ENCODE measurements at regions not wholly inside any gene's neighbourhood (a gene's known extent, or its start where the extent isn't known, plus 50 kb on each side); places are given as distances from the start of the nearest gene placed in this dataset.
"Not testable (repeated sequence)": the region's sequence is repeated elsewhere in the genome, so short reads cannot be mapped to it uniquely, and the experiment has no call there.

DNA sequence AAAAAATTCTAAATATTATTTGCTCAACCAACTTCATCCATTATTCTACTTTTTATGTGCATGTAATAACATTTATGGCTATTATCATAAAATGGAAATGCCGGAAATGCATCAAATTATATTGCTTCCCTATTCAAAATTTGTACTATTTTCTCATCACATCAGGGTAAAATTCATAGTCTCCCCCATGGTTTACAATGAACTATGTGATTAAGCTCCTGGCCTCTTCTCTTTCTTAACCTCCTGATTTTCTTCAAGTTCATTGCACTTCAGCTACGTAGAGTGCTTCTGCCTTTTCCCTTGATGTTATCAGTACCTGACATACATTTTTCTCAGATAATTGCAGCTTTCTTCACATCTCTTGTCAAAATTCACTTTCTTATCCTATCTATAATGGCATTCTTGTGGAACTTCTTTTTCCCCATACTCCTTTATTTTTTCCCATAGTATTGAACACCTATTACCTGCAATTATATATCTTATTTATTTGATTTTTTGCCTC, 699.1 kb upstream of the ADGRB3 start:
- DNase-seq: no peak
- Mint-ChIP-seq H3K27ac (no peak overlapping the region), H3K9me3 (peaks cover 17% of the 10 kb centered on the region), H3K4me3 (no peak overlapping the region), H3K4me1 (ENCODE audit: low read depth) (no peaks in the 10 kb centered on the region), H3K27me3 (ENCODE audit: insufficient read depth) (no peaks in the 10 kb centered on the region), H3K36me3 (ENCODE audit: low read depth) (no peaks in the 10 kb centered on the region)
- TF ChIP-seq CTCF (IDR thresholded peaks at IDR 0.05): no peak

GRCh38 chr6:67933278-67933677, 701.8 kb upstream of the ADGRB3 start:
- no peaks in the 10 kb centered on the region; the same call in 1 of the 2 replicates for H3K4me1 Mint-ChIP-seq (ENCODE audit: low read depth)
- peaks cover 10% of the 10 kb centered on the region for H3K9me3 Mint-ChIP-seq
- no peaks in the 10 kb centered on the region; the same call in 1 of the 2 replicates for H3K36me3 Mint-ChIP-seq (ENCODE audit: low read depth)
- H3K27ac Mint-ChIP-seq: no peak overlapping the region
- no peak overlapping the region for H3K4me3 Mint-ChIP-seq
- no peak for TF ChIP-seq CTCF (IDR thresholded peaks at IDR 0.05)
- no peak for DNase-seq
- no peaks in the 10 kb centered on the region for H3K27me3 Mint-ChIP-seq (ENCODE audit: insufficient read depth)

DNA sequence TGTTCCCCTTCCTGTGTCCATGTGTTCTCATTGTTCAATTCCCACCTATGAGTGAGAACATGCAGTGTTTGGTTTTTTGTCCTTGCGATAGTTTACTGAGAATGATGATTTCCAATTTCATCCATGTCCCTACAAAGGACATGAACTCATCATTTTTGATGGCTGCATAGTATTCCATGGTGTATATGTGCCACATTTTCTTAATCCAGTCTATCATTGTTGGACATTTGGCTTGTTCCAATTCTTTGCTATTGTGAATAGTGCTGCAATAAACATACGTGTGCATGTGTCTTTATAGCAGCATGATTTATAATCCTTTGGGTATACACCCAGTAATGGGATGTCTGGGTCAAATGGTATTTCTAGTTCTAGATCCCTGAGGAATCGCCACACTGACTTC, 712.5 kb upstream of the ADGRB3 start:
- H3K27ac Mint-ChIP-seq; H3K4me3 Mint-ChIP-seq; H3K9me3 Mint-ChIP-seq; DNase-seq; H3K36me3 Mint-ChIP-seq (ENCODE audit: low read depth); H3K4me1 Mint-ChIP-seq (ENCODE audit: low read depth); H3K27me3 Mint-ChIP-seq (ENCODE audit: insufficient read depth): not testable (repeated sequence)

DNA sequence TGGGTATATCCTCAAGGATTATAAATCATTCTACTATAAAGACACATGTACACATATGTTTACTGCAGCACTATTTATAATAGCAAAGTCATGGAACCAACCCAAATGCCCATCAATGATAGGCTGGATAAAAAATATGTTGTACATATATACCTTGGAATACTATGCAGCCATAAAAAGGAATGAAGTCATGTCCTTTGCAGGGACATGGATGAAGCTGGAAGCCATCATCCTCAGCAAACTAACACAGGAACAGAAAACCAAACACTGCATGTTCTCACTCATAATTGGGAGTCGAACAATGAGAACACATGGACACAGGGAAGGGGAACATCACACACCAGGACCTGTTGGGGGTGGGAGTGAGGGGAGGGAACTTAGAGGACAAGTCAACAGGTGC, 715.0 kb upstream of the ADGRB3 start:
- H3K27ac Mint-ChIP-seq; H3K27me3 Mint-ChIP-seq (ENCODE audit: insufficient read depth); H3K4me3 Mint-ChIP-seq; H3K4me1 Mint-ChIP-seq (ENCODE audit: low read depth); H3K36me3 Mint-ChIP-seq (ENCODE audit: low read depth); DNase-seq: not testable (repeated sequence)
- H3K9me3 Mint-ChIP-seq: peaks cover 17% of the 10 kb centered on the region

- no peaks in the 10 kb centered on the region; the same call in 1 of the 2 replicates for H3K4me1 Mint-ChIP-seq (ENCODE audit: low read depth)
- H3K27me3 Mint-ChIP-seq (ENCODE audit: insufficient read depth): no peaks in the 10 kb centered on the region; the same call in 1 of the 2 replicates
- no peak overlapping the region for H3K27ac Mint-ChIP-seq
- no peaks in the 10 kb centered on the region for H3K36me3 Mint-ChIP-seq (ENCODE audit: low read depth)
- no peak for DNase-seq
- peaks cover 23% of the 10 kb centered on the region for H3K9me3 Mint-ChIP-seq
- TF ChIP-seq CTCF (IDR thresholded peaks at IDR 0.05): no peak
- peak overlapping the region; percentile 49; the same call in 1 of the 2 replicates for H3K4me3 Mint-ChIP-seq
Observed at GRCh38 chr6:67916399-67916798, 718.7 kb upstream of the ADGRB3 start.

DNA sequence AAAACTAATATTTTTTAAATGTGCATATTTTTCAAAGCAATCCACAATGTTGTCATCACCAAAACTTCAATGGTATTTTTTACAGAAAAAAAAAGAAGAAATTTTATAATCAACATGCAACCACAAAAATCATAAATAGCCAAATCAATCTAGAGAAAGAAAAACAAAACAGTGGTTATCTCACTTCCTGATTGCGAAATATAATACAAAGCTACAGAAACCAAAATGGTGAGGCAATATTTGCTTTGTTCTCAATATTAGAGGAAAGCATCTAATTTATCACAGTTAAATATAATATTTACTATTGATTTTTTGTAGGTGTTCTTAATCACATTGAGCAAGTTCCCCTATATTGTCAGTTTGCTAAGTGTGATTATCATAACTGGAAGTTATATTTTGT, 720.7 kb upstream of the ADGRB3 start:
- Mint-ChIP-seq H3K36me3 (ENCODE audit: low read depth) (no peaks in the 10 kb centered on the region), H3K9me3 (peaks cover 29% of the 10 kb centered on the region), H3K27me3 (ENCODE audit: insufficient read depth) (no peaks in the 10 kb centered on the region), H3K4me1 (ENCODE audit: low read depth) (no peaks in the 10 kb centered on the region; the same call in 1 of the 2 replicates), H3K4me3 (no peak overlapping the region), H3K27ac (no peak overlapping the region)
- no peak for TF ChIP-seq CTCF (IDR thresholded peaks at IDR 0.05)
- no peak for DNase-seq

DNA sequence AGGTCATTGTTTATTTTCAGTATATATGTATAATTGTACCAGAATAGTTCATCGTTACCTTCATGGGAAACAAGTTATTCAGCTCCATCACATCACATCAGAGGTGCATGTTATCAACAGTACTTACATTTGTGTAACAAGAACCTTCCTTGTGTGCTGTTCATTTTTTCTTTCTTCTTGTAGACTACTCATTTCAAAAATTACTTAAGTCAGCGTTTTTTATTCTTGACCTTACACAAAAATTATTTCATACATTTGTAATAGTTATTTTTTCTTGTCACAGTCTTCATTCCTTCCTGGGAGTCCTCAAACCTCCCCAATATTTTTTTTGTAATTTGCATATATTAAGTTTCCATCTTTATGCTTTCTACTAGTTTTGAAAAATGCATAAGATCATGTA, 725.7 kb upstream of the ADGRB3 start:
- no peak for TF ChIP-seq CTCF (IDR thresholded peaks at IDR 0.05)
- no peaks in the 10 kb centered on the region for H3K36me3 Mint-ChIP-seq (ENCODE audit: low read depth)
- H3K27ac Mint-ChIP-seq: no peak overlapping the region
- no peak for DNase-seq
- no peaks in the 10 kb centered on the region for H3K27me3 Mint-ChIP-seq (ENCODE audit: insufficient read depth)
- no peak overlapping the region for H3K4me3 Mint-ChIP-seq
- peaks cover 22% of the 10 kb centered on the region for H3K9me3 Mint-ChIP-seq
- no peaks in the 10 kb centered on the region for H3K4me1 Mint-ChIP-seq (ENCODE audit: low read depth)
